HG03565 (cell line): ENCODE measurements at regions not wholly inside any gene's neighbourhood (a gene's known extent, or its start where the extent isn't known, plus 50 kb on each side); places are given as distances from the start of the nearest gene placed in this dataset.

Experiments
- ATAC-seq: cut with Tn5 transposase; IDR thresholded peaks from one replicate; pipeline ENCODE4 v1.9.1; 2021; ENCODE audit warnings: mild to moderate bottlenecking, moderate library complexity; ENCODE audit not compliant: unreplicated experiment

- no peak for ATAC-seq
Measured at GRCh38 chr4:123788577-123788976, 392.0 kb downstream of the SPRY1 start.

- ATAC-seq: no peak
Measured at GRCh38 chr4:123790681-123791080, 394.1 kb downstream of the SPRY1 start.

- ATAC-seq: no peak
Measured at GRCh38 chr4:123802082-123802645, 405.6 kb downstream of the SPRY1 start.

GRCh38 chr4:123802933-123803332 is 406.3 kb downstream of the SPRY1 start:
- no peak for ATAC-seq

GRCh38 chr4:123804196-123804721 is 407.7 kb downstream of the SPRY1 start:
- no peak for ATAC-seq

GRCh38 chr4:123806056-123806455 is 409.5 kb downstream of the SPRY1 start:
- ATAC-seq: no peak

GRCh38 chr4:123807187-123807586 is 410.6 kb downstream of the SPRY1 start:
- no peak for ATAC-seq

- ATAC-seq: no peak
Measured at GRCh38 chr4:123807866-123808265, 411.3 kb downstream of the SPRY1 start.

- no peak for ATAC-seq
Measured at GRCh38 chr4:123809864-123810263, 413.3 kb downstream of the SPRY1 start.

- no peak for ATAC-seq
Measured at GRCh38 chr4:123812066-123812390, 415.4 kb downstream of the SPRY1 start.

GRCh38 chr4:123813901-123814300 is 417.3 kb downstream of the SPRY1 start:
- ATAC-seq: no peak

GRCh38 chr4:123816462-123816861 is 419.9 kb downstream of the SPRY1 start:
- no peak for ATAC-seq

- ATAC-seq: no peak
Measured at GRCh38 chr4:123817025-123817688, 420.6 kb downstream of the SPRY1 start.

- no peak for ATAC-seq
Measured at GRCh38 chr4:123819362-123820035, 422.9 kb downstream of the SPRY1 start.

- no peak for ATAC-seq
Measured at GRCh38 chr4:123821861-123822260, 425.3 kb downstream of the SPRY1 start.

- ATAC-seq: no peak
Measured at GRCh38 chr4:123822353-123822752, 425.8 kb downstream of the SPRY1 start.

- no peak for ATAC-seq
Measured at GRCh38 chr4:123823244-123823643, 426.6 kb downstream of the SPRY1 start.

- no peak for ATAC-seq
Measured at GRCh38 chr4:123824524-123824923, 427.9 kb downstream of the SPRY1 start.

GRCh38 chr4:123825596-123826291 is 429.1 kb downstream of the SPRY1 start:
- no peak for ATAC-seq

- no peak for ATAC-seq
Measured at GRCh38 chr4:123826896-123827295, 430.3 kb downstream of the SPRY1 start.

GRCh38 chr4:123827511-123827910 is 430.9 kb downstream of the SPRY1 start:
- ATAC-seq: no peak

- ATAC-seq: no peak
Measured at GRCh38 chr4:123830930-123831329, 434.3 kb downstream of the SPRY1 start.
